K562 (cell line): ENCODE measurements at regions not wholly inside any gene's neighbourhood (a gene's known extent, or its start where the extent isn't known, plus 50 kb on each side); places are given as distances from the start of the nearest gene placed in this dataset.

ENCODE experiments used
- BHLHE40 ChIP-seq: IDR thresholded peaks from 2 replicates; pipeline ENCODE4 v1.6.1; 2011; ENCODE audit warnings: low read length, improper control_type of control experiment
- CBFB ChIP-seq: sonication (generic); formaldehyde crosslinking; IDR thresholded peaks from 2 replicates; pipeline ENCODE4 v1.4.0; 2020; ENCODE audit warnings: mild to moderate bottlenecking, missing genetic modification reagents
- HCFC1 ChIP-seq: IDR thresholded peaks from 2 replicates; pipeline ENCODE4 v1.6.1; 2012; ENCODE audit warnings: low read depth, low read length, improper control_type of control experiment
- POLR2A ChIP-seq: fragments of 450-650 bp; conservative IDR thresholded peaks from 2 replicates; pipeline ENCODE4 v1.6.1; 2016
- SIRT6 ChIP-seq: IDR thresholded peaks from one replicate; pipeline ENCODE4 v1.6.1; 2012; ENCODE audit warnings: low read depth, mild to moderate bottlenecking, control low read depth, inconsistent platforms, low read length, moderate library complexity
- ZNF212 ChIP-seq: fragments of 450-650 bp; formaldehyde crosslinking; IDR thresholded peaks from 2 replicates; pipeline ENCODE4 v1.4.0; 2020; ENCODE audit warnings: mild to moderate bottlenecking
- ZNF23 ChIP-seq: fragments of 250-450 bp; sonication (Bioruptor Pico); IDR thresholded peaks from 2 replicates; pipeline ENCODE4 v1.4.0; 2020; ENCODE audit warnings: mild to moderate bottlenecking
- TF ChIP-seq, protein P1 (sequence below): fragments of 450-650 bp; IDR thresholded peaks from 2 replicates; pipeline ENCODE4 v1.6.1; 2017; ENCODE audit warnings: antibody characterized with exemption, mild to moderate bottlenecking
- TF ChIP-seq, protein P2 (sequence below), 3 experiments: IDR thresholded peaks in 2 of 3; conservative IDR thresholded peaks in 1 of 3; 2 replicates each; pipeline ENCODE4 v1.5.1; 2011 to 2012; ENCODE audit warnings: low read length in 3 of 3, mild to moderate bottlenecking in 3 of 3, control low read depth in 2 of 3, improper control_type of control experiment in 1 of 3, inconsistent platforms in 1 of 3, low read depth in 1 of 3, mixed read lengths in 1 of 3, moderate library complexity in 1 of 3; ENCODE audit not compliant: insufficient read depth in 2 of 3
- TF ChIP-seq, protein P3 (sequence below): fragments of 450-650 bp; IDR thresholded peaks from 2 replicates; pipeline ENCODE4 v1.6.1; 2018; ENCODE audit warnings: mild to moderate bottlenecking, low read depth; ENCODE audit not compliant: partially characterized antibody

DNA sequence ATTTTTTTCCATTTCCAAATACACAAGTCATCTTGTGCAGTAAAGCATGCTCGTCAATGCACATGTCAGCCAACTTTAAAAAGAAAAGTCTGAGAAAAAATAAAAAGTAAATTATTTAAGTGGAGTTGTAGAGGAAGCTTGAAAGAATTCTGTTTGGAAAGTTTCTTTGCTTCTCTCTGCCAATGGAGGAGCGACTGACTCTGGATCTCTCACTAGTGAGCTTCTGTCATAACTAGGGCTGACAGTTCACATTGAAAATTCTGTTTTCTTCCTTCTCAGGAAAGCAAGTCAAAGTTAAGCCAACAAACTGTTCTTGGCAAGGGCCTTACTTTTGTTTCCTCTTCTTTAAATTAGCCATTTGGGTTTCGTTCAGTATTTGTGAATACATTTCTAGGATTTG lies 298.2 kb downstream of the POU4F1 start:
- no peak for TF ChIP-seq ZNF23 (CRISPR knock-in tag)
- TF ChIP-seq, protein P1, sequence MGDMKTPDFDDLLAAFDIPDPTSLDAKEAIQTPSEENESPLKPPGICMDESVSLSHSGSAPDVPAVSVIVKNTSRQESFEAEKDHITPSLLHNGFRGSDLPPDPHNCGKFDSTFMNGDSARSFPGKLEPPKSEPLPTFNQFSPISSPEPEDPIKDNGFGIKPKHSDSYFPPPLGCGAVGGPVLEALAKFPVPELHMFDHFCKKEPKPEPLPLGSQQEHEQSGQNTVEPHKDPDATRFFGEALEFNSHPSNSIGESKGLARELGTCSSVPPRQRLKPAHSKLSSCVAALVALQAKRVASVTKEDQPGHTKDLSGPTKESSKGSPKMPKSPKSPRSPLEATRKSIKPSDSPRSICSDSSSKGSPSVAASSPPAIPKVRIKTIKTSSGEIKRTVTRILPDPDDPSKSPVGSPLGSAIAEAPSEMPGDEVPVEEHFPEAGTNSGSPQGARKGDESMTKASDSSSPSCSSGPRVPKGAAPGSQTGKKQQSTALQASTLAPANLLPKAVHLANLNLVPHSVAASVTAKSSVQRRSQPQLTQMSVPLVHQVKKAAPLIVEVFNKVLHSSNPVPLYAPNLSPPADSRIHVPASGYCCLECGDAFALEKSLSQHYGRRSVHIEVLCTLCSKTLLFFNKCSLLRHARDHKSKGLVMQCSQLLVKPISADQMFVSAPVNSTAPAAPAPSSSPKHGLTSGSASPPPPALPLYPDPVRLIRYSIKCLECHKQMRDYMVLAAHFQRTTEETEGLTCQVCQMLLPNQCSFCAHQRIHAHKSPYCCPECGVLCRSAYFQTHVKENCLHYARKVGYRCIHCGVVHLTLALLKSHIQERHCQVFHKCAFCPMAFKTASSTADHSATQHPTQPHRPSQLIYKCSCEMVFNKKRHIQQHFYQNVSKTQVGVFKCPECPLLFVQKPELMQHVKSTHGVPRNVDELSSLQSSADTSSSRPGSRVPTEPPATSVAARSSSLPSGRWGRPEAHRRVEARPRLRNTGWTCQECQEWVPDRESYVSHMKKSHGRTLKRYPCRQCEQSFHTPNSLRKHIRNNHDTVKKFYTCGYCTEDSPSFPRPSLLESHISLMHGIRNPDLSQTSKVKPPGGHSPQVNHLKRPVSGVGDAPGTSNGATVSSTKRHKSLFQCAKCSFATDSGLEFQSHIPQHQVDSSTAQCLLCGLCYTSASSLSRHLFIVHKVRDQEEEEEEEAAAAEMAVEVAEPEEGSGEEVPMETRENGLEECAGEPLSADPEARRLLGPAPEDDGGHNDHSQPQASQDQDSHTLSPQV, result no peak
- TF ChIP-seq HCFC1, result no peak
- no peak for TF ChIP-seq POLR2A
- no peak for TF ChIP-seq ZNF212 (CRISPR knock-in tag)
- TF ChIP-seq CBFB (CRISPR knock-in tag), result no peak
- TF ChIP-seq BHLHE40, result no peak
- TF ChIP-seq, protein P2, sequence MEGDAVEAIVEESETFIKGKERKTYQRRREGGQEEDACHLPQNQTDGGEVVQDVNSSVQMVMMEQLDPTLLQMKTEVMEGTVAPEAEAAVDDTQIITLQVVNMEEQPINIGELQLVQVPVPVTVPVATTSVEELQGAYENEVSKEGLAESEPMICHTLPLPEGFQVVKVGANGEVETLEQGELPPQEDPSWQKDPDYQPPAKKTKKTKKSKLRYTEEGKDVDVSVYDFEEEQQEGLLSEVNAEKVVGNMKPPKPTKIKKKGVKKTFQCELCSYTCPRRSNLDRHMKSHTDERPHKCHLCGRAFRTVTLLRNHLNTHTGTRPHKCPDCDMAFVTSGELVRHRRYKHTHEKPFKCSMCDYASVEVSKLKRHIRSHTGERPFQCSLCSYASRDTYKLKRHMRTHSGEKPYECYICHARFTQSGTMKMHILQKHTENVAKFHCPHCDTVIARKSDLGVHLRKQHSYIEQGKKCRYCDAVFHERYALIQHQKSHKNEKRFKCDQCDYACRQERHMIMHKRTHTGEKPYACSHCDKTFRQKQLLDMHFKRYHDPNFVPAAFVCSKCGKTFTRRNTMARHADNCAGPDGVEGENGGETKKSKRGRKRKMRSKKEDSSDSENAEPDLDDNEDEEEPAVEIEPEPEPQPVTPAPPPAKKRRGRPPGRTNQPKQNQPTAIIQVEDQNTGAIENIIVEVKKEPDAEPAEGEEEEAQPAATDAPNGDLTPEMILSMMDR (IDR thresholded peaks at IDR 0.05 in 2 of 3, conservative IDR thresholded peaks at IDR 0.05 in 1 of 3; ENCODE audit: insufficient read depth in 2 of 3, low read depth in 1 of 3, low read length in 3 of 3), result no peak
- TF ChIP-seq, protein P3, sequence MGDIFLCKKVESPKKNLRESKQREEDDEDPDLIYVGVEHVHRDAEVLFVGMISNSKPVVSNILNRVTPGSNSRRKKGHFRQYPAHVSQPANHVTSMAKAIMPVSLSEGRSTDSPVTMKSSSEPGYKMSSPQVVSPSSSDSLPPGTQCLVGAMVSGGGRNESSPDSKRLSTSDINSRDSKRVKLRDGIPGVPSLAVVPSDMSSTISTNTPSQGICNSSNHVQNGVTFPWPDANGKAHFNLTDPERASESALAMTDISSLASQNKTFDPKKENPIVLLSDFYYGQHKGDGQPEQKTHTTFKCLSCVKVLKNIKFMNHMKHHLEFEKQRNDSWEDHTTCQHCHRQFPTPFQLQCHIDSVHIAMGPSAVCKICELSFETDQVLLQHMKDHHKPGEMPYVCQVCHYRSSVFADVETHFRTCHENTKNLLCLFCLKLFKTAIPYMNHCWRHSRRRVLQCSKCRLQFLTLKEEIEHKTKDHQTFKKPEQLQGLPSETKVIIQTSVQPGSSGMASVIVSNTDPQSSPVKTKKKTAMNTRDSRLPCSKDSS, result no peak
- TF ChIP-seq SIRT6, result no peak
